ENCODE measurements at regions not wholly inside any gene's neighbourhood (a gene's known extent, or its start where the extent isn't known, plus 50 kb on each side); places are given as distances from the start of the nearest gene placed in this dataset.
A peak's percentile ranks its signal among the peaks of the same experiment; 100 is the strongest.

- no peak for DNase-seq (ENCODE audit: low read depth)
These were observed 216.9 kb downstream of the HAUS1 start for GRCh38 chr18:46320928-46321711.

GRCh38 chr18:46321955-46322354 lies 217.8 kb downstream of the HAUS1 start:
- DNase-seq (ENCODE audit: low read depth) = no peak
- no peak for TF ChIP-seq MYC (IDR thresholded peaks at IDR 0.05; ENCODE audit: low read depth, low read length)
- H3K4me3 ChIP-seq (ENCODE audit: low read depth, low read length) = no peak overlapping the region

More at GRCh38 chr18:46320928-46321711, 216.9 kb downstream of the HAUS1 start:
- H3K4me3 ChIP-seq (ENCODE audit: low read depth, low read length) = no peak overlapping the region
- TF ChIP-seq MYC (IDR thresholded peaks at IDR 0.05; ENCODE audit: low read depth, low read length) = no peak
- no peak for TF ChIP-seq MAX (IDR thresholded peaks at IDR 0.05; ENCODE audit: low read depth, low read length)
- TF ChIP-seq POLR2A (IDR thresholded peaks at IDR 0.05; ENCODE audit: extremely low read depth, insufficient read length) = no peak
- no peak for TF ChIP-seq CTCF (IDR thresholded peaks at IDR 0.05; ENCODE audit: low read depth, low read length)

- TF ChIP-seq CTCF (IDR thresholded peaks at IDR 0.05; ENCODE audit: low read depth, low read length) (no peak), POLR2A (IDR thresholded peaks at IDR 0.05; ENCODE audit: extremely low read depth, insufficient read length) (no peak), MAX (IDR thresholded peaks at IDR 0.05; ENCODE audit: low read depth, low read length) (no peak), MYC (IDR thresholded peaks at IDR 0.05; ENCODE audit: low read depth, low read length) (no peak)
- H3K4me3 ChIP-seq (ENCODE audit: low read depth, low read length) = no peak overlapping the region
- DNase-seq (ENCODE audit: low read depth) = no peak
These were observed 218.3 kb downstream of the HAUS1 start for GRCh38 chr18:46322411-46322891.

- no peak for DNase-seq (ENCODE audit: low read depth)
- H3K4me3 ChIP-seq (ENCODE audit: low read depth, low read length) = no peak overlapping the region
- no peak for TF ChIP-seq CTCF (IDR thresholded peaks at IDR 0.05; ENCODE audit: low read depth, low read length)
- TF ChIP-seq MYC (IDR thresholded peaks at IDR 0.05; ENCODE audit: low read depth, low read length) = no peak
- no peak for TF ChIP-seq MAX (IDR thresholded peaks at IDR 0.05; ENCODE audit: low read depth, low read length)
- TF ChIP-seq POLR2A (IDR thresholded peaks at IDR 0.05; ENCODE audit: extremely low read depth, insufficient read length) = no peak
These were observed 218.8 kb downstream of the HAUS1 start for GRCh38 chr18:46322941-46323340.

GRCh38 chr18:46324087-46324955 lies 220.1 kb downstream of the HAUS1 start:
- no peak overlapping the region for H3K4me3 ChIP-seq (ENCODE audit: low read depth, low read length)
- DNase-seq (ENCODE audit: low read depth) = peak; percentile 79
- no peak for TF ChIP-seq MAX (IDR thresholded peaks at IDR 0.05; ENCODE audit: low read depth, low read length)
- 0 out of 2 replicates have a peak, but pooled peaks have one; percentile 19 for TF ChIP-seq MYC (IDR thresholded peaks at IDR 0.05; ENCODE audit: low read depth, low read length)
- peak; percentile 32 for TF ChIP-seq POLR2A (IDR thresholded peaks at IDR 0.05; ENCODE audit: extremely low read depth, insufficient read length)

GRCh38 chr18:46325895-46326294 lies 221.7 kb downstream of the HAUS1 start:
- H3K4me3 ChIP-seq (ENCODE audit: low read depth, low read length) = no peak overlapping the region
- DNase-seq (ENCODE audit: low read depth) = no peak
- TF ChIP-seq MAX (IDR thresholded peaks at IDR 0.05; ENCODE audit: low read depth, low read length) (no peak), CTCF (IDR thresholded peaks at IDR 0.05; ENCODE audit: low read depth, low read length) (no peak), POLR2A (IDR thresholded peaks at IDR 0.05; ENCODE audit: extremely low read depth, insufficient read length) (no peak), MYC (IDR thresholded peaks at IDR 0.05; ENCODE audit: low read depth, low read length) (no peak)
